RPMI7951 (cell line): ENCODE measurements at regions not wholly inside any gene's neighbourhood (a gene's known extent, or its start where the extent isn't known, plus 50 kb on each side); places are given as distances from the start of the nearest gene placed in this dataset.

Experiments used
- DNase-seq: peaks from one replicate; pipeline ENCODE4 v3.0.0-alpha.2; 2012; ENCODE audit warnings: low read depth

DNA sequence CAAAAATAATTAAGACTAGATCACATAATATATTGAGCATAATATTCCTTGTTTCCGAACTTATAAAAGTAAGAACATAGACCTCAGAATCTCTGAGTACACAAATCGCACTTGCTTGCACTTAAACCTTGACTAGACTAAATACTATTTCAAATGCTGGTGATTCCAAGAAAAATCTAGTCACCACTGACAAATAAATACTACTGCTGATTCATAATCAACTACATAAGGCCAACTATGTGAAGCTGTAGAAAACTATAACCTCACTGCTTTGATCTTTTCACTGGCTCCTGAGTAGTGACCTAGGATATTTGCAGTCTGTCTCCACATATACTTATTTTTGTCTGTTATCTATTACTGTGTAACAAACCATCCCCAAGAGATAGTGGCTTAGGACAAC is 245.4 kb downstream of the DIO2 start:
- DNase-seq = no peak

DNA sequence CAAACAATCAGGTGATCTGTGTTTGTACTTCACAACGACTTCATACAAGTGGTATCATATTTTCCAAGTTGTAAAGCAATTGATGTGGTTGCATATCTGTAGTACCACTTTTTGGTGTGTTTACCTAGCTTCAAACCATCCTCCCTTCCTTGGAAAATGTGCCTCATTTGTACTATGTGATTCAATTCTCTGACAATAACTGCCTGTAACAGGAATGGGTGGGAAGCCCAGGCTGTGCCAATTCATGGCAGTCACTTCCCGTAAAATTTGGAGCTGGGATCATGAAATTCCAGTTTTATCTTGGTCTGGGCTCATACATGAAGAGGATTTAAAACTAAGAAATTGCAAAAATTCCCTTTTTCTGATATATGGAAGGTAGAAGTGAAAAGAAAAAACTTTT is 250.1 kb downstream of the DIO2 start:
- DNase-seq = no peak

- no peak for DNase-seq
Observed at GRCh38 chr14:79960288-79960687, 251.0 kb downstream of the DIO2 start.

DNA sequence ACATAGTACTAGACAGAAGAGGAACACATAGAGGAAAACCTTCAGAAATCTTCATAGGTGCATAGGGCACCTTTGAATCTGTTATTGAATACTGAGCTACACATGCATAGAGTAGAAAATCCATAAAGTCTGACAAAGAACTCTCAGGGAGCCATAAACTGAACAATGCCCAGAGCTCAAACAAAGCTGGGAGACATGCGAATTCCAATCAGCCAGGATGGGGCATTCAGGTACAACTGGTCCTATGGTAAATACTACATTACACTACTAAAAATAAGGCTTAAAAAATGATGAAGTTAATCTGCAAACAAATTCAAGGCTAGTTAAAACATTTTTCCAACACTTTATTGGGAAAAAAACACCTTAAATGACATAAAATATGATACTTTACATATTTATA is 259.7 kb downstream of the DIO2 start:
- no peak for DNase-seq

DNA sequence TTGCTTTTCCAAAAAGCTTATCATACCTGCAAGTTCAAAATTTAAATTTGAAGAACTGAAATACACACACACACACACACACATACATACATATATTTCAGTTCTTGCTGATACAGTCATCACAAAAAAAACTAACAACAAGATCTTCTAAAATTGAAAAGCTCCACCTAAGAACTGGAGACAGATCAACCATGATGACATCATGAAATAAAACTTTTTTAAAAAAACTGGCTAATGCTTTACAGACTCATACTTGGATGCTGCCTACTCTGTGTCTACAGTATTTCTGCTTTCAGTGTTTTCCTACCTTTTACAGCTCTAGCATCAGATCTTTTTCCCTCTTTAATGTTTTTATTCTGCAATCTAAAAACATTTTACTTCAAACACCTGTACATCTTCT is 261.4 kb downstream of the DIO2 start:
- DNase-seq = no peak

GRCh38 chr14:79947440-79948054 is 263.8 kb downstream of the DIO2 start:
- DNase-seq = no peak

DNA sequence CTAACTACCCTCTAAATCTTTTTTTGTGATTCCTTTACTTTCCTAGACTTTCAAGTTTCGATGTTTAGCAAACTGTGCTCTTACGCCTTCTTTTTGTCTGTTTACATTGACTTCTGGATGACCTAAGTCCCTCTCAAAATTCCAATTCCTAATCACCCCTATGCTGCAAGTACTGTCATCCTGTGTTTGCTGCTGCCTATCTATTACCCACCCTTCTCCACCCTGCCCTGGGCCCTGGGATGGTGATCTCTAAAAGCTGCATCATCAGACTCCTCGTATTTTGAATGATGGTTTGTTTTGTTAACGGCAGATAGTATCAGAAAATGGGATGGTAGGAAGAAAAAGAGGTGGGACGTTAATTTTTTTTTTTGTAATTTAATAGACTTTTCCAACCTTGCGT is 272.1 kb downstream of the DIO2 start:
- DNase-seq = no peak

DNA sequence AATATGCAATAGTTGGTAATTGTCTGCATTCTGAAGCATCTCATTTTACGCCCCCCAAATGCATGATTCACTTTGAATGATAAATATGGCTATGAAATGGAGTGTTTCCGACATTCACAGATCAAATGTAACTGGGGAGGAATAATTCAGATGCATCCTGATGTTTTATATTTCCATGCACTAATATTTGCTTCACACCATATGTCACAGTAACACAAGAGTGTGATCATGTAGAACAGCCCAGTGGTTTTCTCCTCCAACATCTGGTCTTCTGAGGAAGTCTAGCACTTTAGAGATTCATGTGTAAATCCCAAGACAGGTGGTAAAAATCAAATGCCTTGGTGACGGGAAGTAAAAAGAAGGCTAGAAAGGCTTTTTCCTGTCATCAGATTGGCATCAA is 273.1 kb downstream of the DIO2 start:
- no peak for DNase-seq

GRCh38 chr14:79937433-79937832 is 273.9 kb downstream of the DIO2 start:
- DNase-seq = no peak

DNA sequence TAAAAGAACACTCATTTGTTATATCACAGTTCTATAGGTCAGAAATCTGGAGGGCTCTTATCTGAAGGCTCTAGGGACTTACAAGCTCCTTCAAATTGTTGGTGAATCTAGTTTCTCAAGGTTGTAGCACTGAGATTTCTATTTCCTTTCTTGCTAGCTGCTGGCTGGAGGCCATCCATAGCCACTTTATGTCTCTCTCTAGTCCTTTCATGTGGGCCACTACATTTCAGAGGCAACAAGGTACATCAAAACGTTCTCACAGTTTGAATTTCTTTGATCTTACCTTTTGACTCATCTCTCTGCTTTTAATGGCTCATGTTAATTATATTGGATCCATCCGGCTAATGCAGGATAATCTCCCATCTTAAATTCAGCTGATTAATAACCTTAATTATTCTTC is 286.8 kb downstream of the DIO2 start:
- no peak for DNase-seq

DNA sequence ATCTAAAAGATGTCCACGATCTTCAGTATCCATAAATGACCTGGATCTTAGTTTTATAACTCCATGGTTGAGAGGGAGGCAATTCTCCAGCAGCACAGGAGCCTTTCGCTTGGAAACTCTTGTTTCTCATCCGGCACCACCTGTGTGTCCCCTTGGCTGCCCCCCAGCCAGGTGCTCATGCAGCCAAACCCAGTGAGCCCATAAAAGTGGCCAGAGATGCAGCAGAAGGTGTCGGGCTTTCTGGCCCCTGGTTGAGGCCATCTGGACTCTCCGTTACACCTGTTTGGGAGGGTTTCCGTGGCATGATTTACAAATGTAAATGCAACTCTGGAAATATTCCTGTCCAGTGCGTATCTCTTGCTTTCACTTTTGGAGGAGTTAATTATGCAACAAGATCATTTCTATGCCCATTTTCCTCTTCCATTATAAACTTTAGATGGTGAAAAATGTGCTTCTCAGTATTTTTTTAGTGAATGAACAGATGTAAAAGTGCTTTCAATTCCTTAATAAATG is 291.1 kb downstream of the DIO2 start:
- no peak for DNase-seq
